ENCODE measurements at regions not wholly inside any gene's neighbourhood (a gene's known extent, or its start where the extent isn't known, plus 50 kb on each side); places are given as distances from the start of the nearest gene placed in this dataset.

GRCh38 chr16:59341368-59341767 lies 607.3 kb upstream of the GOT2 start:
- TF ChIP-seq GABPA (IDR thresholded peaks at IDR 0.05 in 1 of 2, conservative IDR thresholded peaks at IDR 0.05 in 1 of 2) (no peak), CTCF (IDR thresholded peaks at IDR 0.05; ENCODE audit: low read depth, low read length, missing input control) (no peak), RAD21 (IDR thresholded peaks at IDR 0.05) (no peak), YY1 (IDR thresholded peaks at IDR 0.05) (no peak), MAX (IDR thresholded peaks at IDR 0.05) (no peak), ZBTB33 (IDR thresholded peaks at IDR 0.05) (no peak), REST (IDR thresholded peaks at IDR 0.05) (no peak), ATF3 (IDR thresholded peaks at IDR 0.05) (no peak), SP1 (IDR thresholded peaks at IDR 0.05) (no peak), RXRA (IDR thresholded peaks at IDR 0.05) (no peak), HNF4G (IDR thresholded peaks at IDR 0.05) (no peak)

Data from liver (tissue), 3 donors.